ENCODE measurements at regions not wholly inside any gene's neighbourhood (a gene's known extent, or its start where the extent isn't known, plus 50 kb on each side); places are given as distances from the start of the nearest gene placed in this dataset.
"Not testable (repeated sequence)": the region's sequence is repeated elsewhere in the genome, so short reads cannot be mapped to it uniquely, and the experiment has no call there.

DNA sequence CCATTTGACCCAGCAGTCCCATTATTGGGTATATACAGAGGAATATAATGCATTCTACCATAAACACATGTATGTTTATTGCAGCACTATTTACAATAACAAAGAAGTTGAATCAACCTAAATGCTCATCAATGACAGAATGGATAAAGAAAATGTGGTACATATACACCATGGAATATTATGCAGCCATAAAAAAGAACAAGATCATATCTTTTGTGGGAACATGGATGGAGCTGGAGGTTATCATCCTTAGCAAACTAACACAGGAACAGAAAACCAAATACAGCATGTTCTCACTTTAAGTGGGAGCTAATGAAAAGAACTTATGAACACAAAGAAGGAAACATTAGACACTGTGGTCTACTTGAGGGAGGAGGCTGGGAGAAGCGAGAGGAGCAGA lies 328.5 kb upstream of the SEMA3C start:
- TF ChIP-seq CTCF, POLR2A (IDR thresholded peaks at IDR 0.05): not testable (repeated sequence)

All from adrenal gland (tissue), 5 donors.